Bronchial epithelial cell (primary cell): ENCODE measurements at regions not wholly inside any gene's neighbourhood (a gene's known extent, or its start where the extent isn't known, plus 50 kb on each side); places are given as distances from the start of the nearest gene placed in this dataset.

ENCODE experiments used
- DNase-seq: peaks from one replicate; pipeline ENCODE4 v3.0.0-alpha.2; 2010; ENCODE audit warnings: low read depth
- FAIRE-seq: peaks from 2 replicates; lab custom pipeline; 2011; peaks lifted over from hg19 to GRCh38; lab: Jason Lieb, UNC
- H3K27me3 ChIP-seq: 2 replicates; pipeline ENCODE4 v1.5.1; 2011; ENCODE audit warnings: low read length; ENCODE audit not compliant: control insufficient read depth, insufficient read depth
- H3K36me3 ChIP-seq: 2 replicates; pipeline ENCODE4 v1.5.1; 2011; ENCODE audit warnings: low read length; ENCODE audit not compliant: control insufficient read depth, insufficient read depth
- H3K4me3 ChIP-seq: 2 replicates; pipeline ENCODE4 v1.5.1; 2011; ENCODE audit warnings: mild to moderate bottlenecking, low read depth, low read length, control low read depth
- TF ChIP-seq, protein P1 (sequence below): IDR thresholded peaks from 2 replicates; pipeline ENCODE4 v1.5.1; 2011; ENCODE audit warnings: mild to moderate bottlenecking, moderate library complexity, low read length, control low read depth, inconsistent platforms; ENCODE audit not compliant: insufficient read depth, severe bottlenecking

- Histone ChIP-seq H3K27me3 (no peaks in the 10 kb centered on the region), H3K36me3 (no peaks in the 10 kb centered on the region), H3K4me3 (no peak overlapping the region)
- FAIRE-seq, result no peak
- TF ChIP-seq, protein P1, sequence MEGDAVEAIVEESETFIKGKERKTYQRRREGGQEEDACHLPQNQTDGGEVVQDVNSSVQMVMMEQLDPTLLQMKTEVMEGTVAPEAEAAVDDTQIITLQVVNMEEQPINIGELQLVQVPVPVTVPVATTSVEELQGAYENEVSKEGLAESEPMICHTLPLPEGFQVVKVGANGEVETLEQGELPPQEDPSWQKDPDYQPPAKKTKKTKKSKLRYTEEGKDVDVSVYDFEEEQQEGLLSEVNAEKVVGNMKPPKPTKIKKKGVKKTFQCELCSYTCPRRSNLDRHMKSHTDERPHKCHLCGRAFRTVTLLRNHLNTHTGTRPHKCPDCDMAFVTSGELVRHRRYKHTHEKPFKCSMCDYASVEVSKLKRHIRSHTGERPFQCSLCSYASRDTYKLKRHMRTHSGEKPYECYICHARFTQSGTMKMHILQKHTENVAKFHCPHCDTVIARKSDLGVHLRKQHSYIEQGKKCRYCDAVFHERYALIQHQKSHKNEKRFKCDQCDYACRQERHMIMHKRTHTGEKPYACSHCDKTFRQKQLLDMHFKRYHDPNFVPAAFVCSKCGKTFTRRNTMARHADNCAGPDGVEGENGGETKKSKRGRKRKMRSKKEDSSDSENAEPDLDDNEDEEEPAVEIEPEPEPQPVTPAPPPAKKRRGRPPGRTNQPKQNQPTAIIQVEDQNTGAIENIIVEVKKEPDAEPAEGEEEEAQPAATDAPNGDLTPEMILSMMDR, result no peak
- DNase-seq, result no peak
These were observed 403.6 kb upstream of the MAF start for GRCh38 chr16:80004113-80004512.

- Histone ChIP-seq H3K27me3 (no peaks in the 10 kb centered on the region), H3K4me3 (no peak overlapping the region), H3K36me3 (no peaks in the 10 kb centered on the region)
- TF ChIP-seq, protein P1, result no peak
- FAIRE-seq, result no peak
- DNase-seq, result no peak
These were observed 401.7 kb upstream of the MAF start for GRCh38 chr16:80002261-80002660.

DNA sequence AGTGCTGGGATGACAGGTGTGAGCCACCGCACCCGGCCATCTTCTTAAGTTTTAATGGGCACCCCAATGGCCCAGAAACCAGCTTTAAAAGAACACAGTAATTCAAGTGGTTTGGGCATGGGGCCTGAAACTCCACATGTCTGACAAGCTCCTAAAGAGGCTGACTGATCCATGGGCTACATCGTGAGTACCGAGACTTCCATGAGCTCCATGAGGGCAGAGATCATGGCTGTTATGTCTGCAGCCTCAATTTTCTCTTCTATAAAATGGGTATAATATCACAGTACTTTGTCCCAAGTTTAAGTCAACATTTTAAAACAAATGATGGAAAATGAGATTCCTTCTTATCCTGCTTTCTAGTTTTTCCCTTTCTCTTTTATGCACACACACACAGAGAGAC, 397.6 kb upstream of the MAF start:
- no peak for DNase-seq
- H3K27me3 ChIP-seq, result no peaks in the 10 kb centered on the region
- TF ChIP-seq, protein P1, result no peak
- no peaks in the 10 kb centered on the region for H3K36me3 ChIP-seq
- no peak for FAIRE-seq
- no peak overlapping the region for H3K4me3 ChIP-seq

DNA sequence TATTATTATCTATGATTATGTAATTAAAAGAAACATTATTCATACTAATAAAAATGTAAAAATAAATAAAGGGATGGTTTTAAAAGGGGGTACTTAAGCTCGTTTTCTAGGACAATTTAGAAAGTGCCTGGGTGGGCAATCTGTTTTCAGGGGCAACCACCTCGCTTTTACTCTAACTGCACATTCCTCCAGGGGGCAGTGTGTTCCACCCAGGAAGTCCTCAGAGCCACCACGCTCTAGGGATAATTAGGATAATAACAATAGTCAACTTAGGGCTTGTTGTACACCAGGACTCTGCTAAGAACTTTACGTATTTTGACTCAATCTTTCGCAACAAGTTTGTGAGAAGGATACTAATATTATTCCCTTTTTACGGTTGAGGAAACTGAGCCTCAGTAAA, 396.7 kb upstream of the MAF start:
- H3K4me3 ChIP-seq, result no peak overlapping the region
- H3K27me3 ChIP-seq, result no peaks in the 10 kb centered on the region
- FAIRE-seq (no peak), DNase-seq (peak; percentile 31)
- TF ChIP-seq, protein P1, result peak; percentile 59
- no peaks in the 10 kb centered on the region for H3K36me3 ChIP-seq

DNA sequence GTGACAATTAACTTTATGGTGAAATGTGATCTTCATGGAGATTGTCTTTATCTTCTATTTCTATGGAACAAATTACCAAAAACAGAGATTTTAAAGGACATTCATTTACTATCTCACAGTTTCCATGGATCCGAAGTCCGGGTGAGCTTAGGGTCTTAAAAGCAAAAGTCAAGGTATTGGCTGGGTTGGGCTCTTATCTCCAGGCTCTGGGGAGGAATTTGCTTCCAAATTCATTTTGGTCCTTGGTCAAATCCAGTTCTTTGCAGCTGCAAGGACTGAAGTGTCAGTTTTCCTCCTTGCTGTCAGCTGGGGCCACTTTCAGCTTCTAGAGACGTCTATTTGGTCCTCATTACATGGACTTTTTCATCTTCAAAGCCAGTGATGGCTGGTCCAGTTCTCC, 395.8 kb upstream of the MAF start:
- Histone ChIP-seq H3K4me3 (no peak overlapping the region), H3K36me3 (no peaks in the 10 kb centered on the region), H3K27me3 (no peaks in the 10 kb centered on the region)
- FAIRE-seq, result no peak
- TF ChIP-seq, protein P1, result no peak
- no peak for DNase-seq

DNA sequence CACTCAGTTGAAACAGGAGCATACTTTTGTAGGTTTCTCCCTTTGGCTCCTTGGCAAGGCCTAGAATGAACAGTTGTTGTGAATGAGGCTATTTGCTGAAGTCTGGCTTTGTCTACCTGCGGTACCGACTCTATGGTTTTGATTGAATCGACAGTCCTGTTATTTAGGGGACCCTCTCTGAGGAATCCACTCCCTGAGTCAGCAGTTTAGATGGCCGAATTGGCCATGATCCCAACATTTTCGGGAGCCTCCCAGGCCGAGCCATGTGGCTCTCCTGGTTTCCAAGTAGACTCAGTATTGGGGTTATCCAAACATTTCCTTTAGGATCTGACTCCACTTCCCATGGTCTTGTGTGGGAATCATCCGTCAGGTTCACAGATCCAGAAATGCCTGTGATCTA, 394.8 kb upstream of the MAF start:
- Histone ChIP-seq H3K36me3 (no peaks in the 10 kb centered on the region), H3K27me3 (no peaks in the 10 kb centered on the region), H3K4me3 (no peak overlapping the region)
- TF ChIP-seq, protein P1, result no peak
- DNase-seq (no peak), FAIRE-seq (no peak)
